CD4-positive, alpha-beta T cell (primary cell): ENCODE measurements at regions not wholly inside any gene's neighbourhood (a gene's known extent, or its start where the extent isn't known, plus 50 kb on each side); places are given as distances from the start of the nearest gene placed in this dataset.

Experiments used
- ATAC-seq: fragments of 200-7000 bp; cut with Tn5 transposase; one replicate; pipeline ENCODE4 v1.10.0; 2022; ENCODE audit warnings: mild to moderate bottlenecking; ENCODE audit not compliant: poor library complexity
- CTCF ChIA-PET: fragments of 350-600 bp; sonication (Branson Sonifier 250); formaldehyde crosslinking; loops from one replicate; lab custom pipeline; 2021; ENCODE audit warnings: antibody characterized with exemption, inconsistent platforms; lab: Charles Lee
- POLR2A ChIA-PET: fragments of 350-600 bp; sonication (Branson Sonifier 250); formaldehyde crosslinking; loops from one replicate; lab custom pipeline; 2021; ENCODE audit warnings: antibody characterized with exemption, inconsistent platforms; lab: Charles Lee
- DNase-seq, 14 experiments: peaks; one replicate each; pipeline ENCODE4 v3.0.0-alpha.2; 2013 to 2020; ENCODE audit warnings: mixed read lengths in 2 of 14
- H3K27ac ChIP-seq, 2 donors: one replicate each; pipeline versions ENCODE4 v1.5.1 to v1.7.0; 2013; ENCODE audit warnings: low read length in 2 of 2, low read depth in 1 of 2, mild to moderate bottlenecking in 1 of 2
- H3K27me3 ChIP-seq, 2 experiments: 1 replicate in 1 of 2; 2 replicates in 1 of 2; pipeline versions ENCODE4 v1.6.1 to v1.7.0; 2013; ENCODE audit warnings: low read length in 2 of 2, control low read depth in 1 of 2, mild to moderate bottlenecking in 1 of 2, moderate library complexity in 1 of 2; ENCODE audit not compliant: insufficient read depth in 2 of 2, control insufficient read depth in 1 of 2
- H3K36me3 ChIP-seq: one replicate; pipeline ENCODE4 v1.6.1; 2013; ENCODE audit warnings: low read length, control low read depth; ENCODE audit not compliant: insufficient read depth
- H3K4me1 ChIP-seq: one replicate; pipeline ENCODE4 v1.6.1; 2013; ENCODE audit warnings: low read length, control low read depth; ENCODE audit not compliant: insufficient read depth
- H3K4me3 ChIP-seq: one replicate; pipeline ENCODE4 v1.5.1; 2013; ENCODE audit warnings: mild to moderate bottlenecking, low read length, moderate library complexity
- H3K9me3 ChIP-seq, 2 experiments: 1 replicate in 1 of 2; 2 replicates in 1 of 2; pipeline versions ENCODE4 v1.6.1 to v1.7.0; 2013; ENCODE audit warnings: low read length in 2 of 2, mild to moderate bottlenecking in 2 of 2, control low read depth in 1 of 2, moderate library complexity in 1 of 2; ENCODE audit not compliant: control insufficient read depth in 1 of 2, insufficient read depth in 1 of 2
- H3K27ac Mint-ChIP-seq: one replicate; pipeline ENCODE4 v1.8.0; 2020; ENCODE audit warnings: mixed read lengths
- H3K27me3 Mint-ChIP-seq: one replicate; pipeline ENCODE4 v1.8.0; 2021; ENCODE audit warnings: mixed read lengths
- H3K36me3 Mint-ChIP-seq: one replicate; pipeline ENCODE4 v1.8.0; 2021; ENCODE audit warnings: low read depth, mixed read lengths
- H3K4me1 Mint-ChIP-seq: one replicate; pipeline ENCODE4 v1.8.0; 2021; ENCODE audit warnings: low read depth, mixed read lengths
- H3K4me3 Mint-ChIP-seq: one replicate; pipeline ENCODE4 v1.8.0; 2020; ENCODE audit warnings: mild to moderate bottlenecking, mixed read lengths
- H3K9me3 Mint-ChIP-seq: one replicate; pipeline ENCODE4 v1.8.0; 2020; ENCODE audit warnings: mixed read lengths
- CTCF ChIP-seq: fragments of 200-600 bp; IDR thresholded peaks from one replicate; pipeline ENCODE4 v1.8.0; 2022; ENCODE audit warnings: antibody characterized with exemption, mild to moderate bottlenecking
- intact Hi-C, 2 experiments: fragments of 100-400 bp; cut with DNase I in 1 of 2; cut with micrococcal nuclease in 1 of 2; formaldehyde crosslinking; loops; one replicate each; pipeline versions ENCODE4 v1.15.1 to v1.9.0; 2023 to 2025; cut with DNase I, micrococcal nuclease

- Mint-ChIP-seq H3K4me3 (no peak overlapping the region), H3K9me3 (peaks cover 4% of the 10 kb centered on the region), H3K36me3 (no peaks in the 10 kb centered on the region), H3K27ac (no peak overlapping the region), H3K27me3 (no peaks in the 10 kb centered on the region), H3K4me1 (no peaks in the 10 kb centered on the region)
- ChIA-PET CTCF (no interaction called here), POLR2A (no interaction called here)
- intact Hi-C loops, result no loop called here
- Histone ChIP-seq H3K4me3 (no peak overlapping the region), H3K4me1 (no peaks in the 10 kb centered on the region), H3K9me3 (no peaks in the 10 kb centered on the region), H3K36me3 (no peaks in the 10 kb centered on the region), H3K27me3 (no peaks in the 10 kb centered on the region), H3K27ac (no peak overlapping the region)
- ATAC-seq (no peak), DNase-seq (no peak)
- no peak for TF ChIP-seq CTCF
These were observed 357.1 kb downstream of the PDGFC start for GRCh38 chr4:156614536-156614935.

GRCh38 chr4:156609421-156609820, 362.2 kb downstream of the PDGFC start:
- intact Hi-C loops, result no loop called here
- Mint-ChIP-seq H3K9me3 (peaks cover 4% of the 10 kb centered on the region), H3K4me1 (no peaks in the 10 kb centered on the region), H3K36me3 (no peaks in the 10 kb centered on the region), H3K4me3 (no peak overlapping the region), H3K27me3 (no peaks in the 10 kb centered on the region), H3K27ac (no peak overlapping the region)
- ATAC-seq (no peak), DNase-seq (no peak)
- Histone ChIP-seq H3K36me3 (no peaks in the 10 kb centered on the region), H3K9me3 (no peaks in the 10 kb centered on the region), H3K27me3 (no peaks in the 10 kb centered on the region), H3K4me1 (no peaks in the 10 kb centered on the region), H3K4me3 (no peak overlapping the region), H3K27ac (no peak overlapping the region)
- POLR2A ChIA-PET, result no interaction called here
- TF ChIP-seq CTCF, result no peak
- CTCF ChIA-PET, result no interaction called here

- intact Hi-C loops, result no loop called here
- no peak for TF ChIP-seq CTCF
- H3K9me3 Mint-ChIP-seq, result peaks cover 7% of the 10 kb centered on the region
- Histone ChIP-seq H3K4me3 (no peak overlapping the region), H3K9me3 (no peaks in the 10 kb centered on the region), H3K27ac (no peak overlapping the region), H3K36me3 (no peaks in the 10 kb centered on the region), H3K27me3 (no peaks in the 10 kb centered on the region), H3K4me1 (no peaks in the 10 kb centered on the region)
- ATAC-seq, result no peak
- ChIA-PET POLR2A (no interaction called here), CTCF (no interaction called here)
- H3K4me1 Mint-ChIP-seq, result no peaks in the 10 kb centered on the region
- no peaks in the 10 kb centered on the region for H3K36me3 Mint-ChIP-seq
- DNase-seq, result no peak
- H3K4me3 Mint-ChIP-seq, result no peak overlapping the region
- no peaks in the 10 kb centered on the region for H3K27me3 Mint-ChIP-seq
- no peak overlapping the region for H3K27ac Mint-ChIP-seq
These were observed 362.9 kb downstream of the PDGFC start for GRCh38 chr4:156608651-156609050.
